ENCODE measurements at regions not wholly inside any gene's neighbourhood (a gene's known extent, or its start where the extent isn't known, plus 50 kb on each side); places are given as distances from the start of the nearest gene placed in this dataset.

GRCh38 chr12:45124485-45125155, 73.7 kb upstream of the DBX2 start:
- TF ChIP-seq CTCF (IDR thresholded peaks at IDR 0.05; ENCODE audit: unreplicated experiment), result no peak
- no peak for DNase-seq (ENCODE audit: low spot score in 2 of 2, unreplicated experiment in 2 of 2)
- Mint-ChIP-seq H3K36me3 (no peaks in the 10 kb centered on the region), H3K4me1 (no peaks in the 10 kb centered on the region), H3K27me3 (ENCODE audit: low read depth) (peaks cover 28% of the 10 kb centered on the region), H3K4me3 (no peak overlapping the region), H3K9me3 (no peaks in the 10 kb centered on the region), H3K27ac (no peak overlapping the region)

GRCh38 chr12:45125997-45126396, 75.1 kb upstream of the DBX2 start:
- no peak overlapping the region for H3K4me3 Mint-ChIP-seq
- H3K27me3 Mint-ChIP-seq (ENCODE audit: low read depth), result peaks cover 28% of the 10 kb centered on the region
- no peak for DNase-seq (ENCODE audit: low spot score in 2 of 2, unreplicated experiment in 2 of 2)
- no peaks in the 10 kb centered on the region for H3K9me3 Mint-ChIP-seq
- peaks cover 2% of the 10 kb centered on the region for H3K4me1 Mint-ChIP-seq
- TF ChIP-seq CTCF (IDR thresholded peaks at IDR 0.05; ENCODE audit: unreplicated experiment), result no peak
- H3K27ac Mint-ChIP-seq, result no peak overlapping the region
- H3K36me3 Mint-ChIP-seq, result no peaks in the 10 kb centered on the region

GRCh38 chr12:45128637-45129036, 77.7 kb upstream of the DBX2 start:
- Mint-ChIP-seq H3K4me1 (peaks cover 2% of the 10 kb centered on the region), H3K9me3 (peaks cover 2% of the 10 kb centered on the region), H3K4me3 (no peak overlapping the region), H3K27ac (no peak overlapping the region), H3K27me3 (ENCODE audit: low read depth) (peaks cover 29% of the 10 kb centered on the region), H3K36me3 (no peaks in the 10 kb centered on the region)
- TF ChIP-seq CTCF (IDR thresholded peaks at IDR 0.05; ENCODE audit: unreplicated experiment), result no peak
- DNase-seq (ENCODE audit: low spot score in 2 of 2, unreplicated experiment in 2 of 2), result no peak

GRCh38 chr12:45130881-45131281, 80.0 kb upstream of the DBX2 start:
- Mint-ChIP-seq H3K27me3 (ENCODE audit: low read depth) (peaks cover 32% of the 10 kb centered on the region), H3K36me3 (no peaks in the 10 kb centered on the region), H3K4me1 (peaks cover 2% of the 10 kb centered on the region), H3K4me3 (no peak overlapping the region), H3K9me3 (peaks cover 15% of the 10 kb centered on the region), H3K27ac (no peak overlapping the region)
- TF ChIP-seq CTCF (IDR thresholded peaks at IDR 0.05; ENCODE audit: unreplicated experiment), result peak; percentile 47
- DNase-seq (ENCODE audit: low spot score in 2 of 2, unreplicated experiment in 2 of 2), result peak in 1 of 2 experiments; percentile 64

- DNase-seq (ENCODE audit: low spot score in 2 of 2, unreplicated experiment in 2 of 2), result no peak
- peaks cover 2% of the 10 kb centered on the region for H3K4me1 Mint-ChIP-seq
- no peak for TF ChIP-seq CTCF (IDR thresholded peaks at IDR 0.05; ENCODE audit: unreplicated experiment)
- no peak overlapping the region for H3K4me3 Mint-ChIP-seq
- peaks cover 29% of the 10 kb centered on the region for H3K27me3 Mint-ChIP-seq (ENCODE audit: low read depth)
- no peaks in the 10 kb centered on the region for H3K36me3 Mint-ChIP-seq
- peaks cover 18% of the 10 kb centered on the region for H3K9me3 Mint-ChIP-seq
- no peak overlapping the region for H3K27ac Mint-ChIP-seq
Measured at GRCh38 chr12:45131506-45131905, 80.6 kb upstream of the DBX2 start.

GRCh38 chr12:45138609-45139008, 77.3 kb upstream of the ANO6 start:
- no peaks in the 10 kb centered on the region for H3K36me3 Mint-ChIP-seq
- H3K4me1 Mint-ChIP-seq, result no peaks in the 10 kb centered on the region
- H3K27ac Mint-ChIP-seq, result no peak overlapping the region
- H3K27me3 Mint-ChIP-seq (ENCODE audit: low read depth), result peaks cover 18% of the 10 kb centered on the region
- TF ChIP-seq CTCF (IDR thresholded peaks at IDR 0.05; ENCODE audit: unreplicated experiment), result no peak
- no peak overlapping the region for H3K4me3 Mint-ChIP-seq
- peaks cover 25% of the 10 kb centered on the region for H3K9me3 Mint-ChIP-seq
- DNase-seq (ENCODE audit: low spot score in 2 of 2, unreplicated experiment in 2 of 2), result no peak
